Brain microvascular endothelial cell (primary cell): ENCODE measurements at regions not wholly inside any gene's neighbourhood (a gene's known extent, or its start where the extent isn't known, plus 50 kb on each side); places are given as distances from the start of the nearest gene placed in this dataset.
"Not testable (repeated sequence)": the region's sequence is repeated elsewhere in the genome, so short reads cannot be mapped to it uniquely, and the experiment has no call there.

Experiments
- DNase-seq: peaks from one replicate; pipeline ENCODE4 v3.0.0-alpha.2; 2020
- H3K27ac ChIP-seq: fragments of 250-450 bp; sonication (Bioruptor Pico); 2 replicates; pipeline ENCODE4 v1.5.1; 2020; ENCODE audit warnings: mild to moderate bottlenecking, moderate library complexity
- H3K27me3 ChIP-seq: fragments of 250-450 bp; sonication (Bioruptor Pico); replicated peaks from 2 replicates; pipeline ENCODE4 v1.5.1; 2020; ENCODE audit warnings: mild to moderate bottlenecking
- H3K36me3 ChIP-seq: fragments of 250-450 bp; sonication (Bioruptor Pico); replicated peaks from 2 replicates; pipeline ENCODE4 v1.5.1; 2020; ENCODE audit warnings: mild to moderate bottlenecking
- H3K4me3 ChIP-seq: 2 replicates; pipeline ENCODE4 v1.5.1; 2011; ENCODE audit warnings: low read depth, mild to moderate bottlenecking, control low read depth, low read length, moderate library complexity
- in situ Hi-C: cut with HindIII; loops from 2 replicates; pipeline ENCODE4 v1.10.0; 2017; ENCODE audit warnings: low sequenced_read_pairs, low pct_ligation_motif_present
- TF ChIP-seq, protein P1 (sequence below): IDR thresholded peaks from 2 replicates; pipeline ENCODE4 v1.5.1; 2011; ENCODE audit warnings: low read depth, mild to moderate bottlenecking, moderate library complexity, low read length, control low read depth, inconsistent platforms; ENCODE audit errors: missing control alignments

DNA sequence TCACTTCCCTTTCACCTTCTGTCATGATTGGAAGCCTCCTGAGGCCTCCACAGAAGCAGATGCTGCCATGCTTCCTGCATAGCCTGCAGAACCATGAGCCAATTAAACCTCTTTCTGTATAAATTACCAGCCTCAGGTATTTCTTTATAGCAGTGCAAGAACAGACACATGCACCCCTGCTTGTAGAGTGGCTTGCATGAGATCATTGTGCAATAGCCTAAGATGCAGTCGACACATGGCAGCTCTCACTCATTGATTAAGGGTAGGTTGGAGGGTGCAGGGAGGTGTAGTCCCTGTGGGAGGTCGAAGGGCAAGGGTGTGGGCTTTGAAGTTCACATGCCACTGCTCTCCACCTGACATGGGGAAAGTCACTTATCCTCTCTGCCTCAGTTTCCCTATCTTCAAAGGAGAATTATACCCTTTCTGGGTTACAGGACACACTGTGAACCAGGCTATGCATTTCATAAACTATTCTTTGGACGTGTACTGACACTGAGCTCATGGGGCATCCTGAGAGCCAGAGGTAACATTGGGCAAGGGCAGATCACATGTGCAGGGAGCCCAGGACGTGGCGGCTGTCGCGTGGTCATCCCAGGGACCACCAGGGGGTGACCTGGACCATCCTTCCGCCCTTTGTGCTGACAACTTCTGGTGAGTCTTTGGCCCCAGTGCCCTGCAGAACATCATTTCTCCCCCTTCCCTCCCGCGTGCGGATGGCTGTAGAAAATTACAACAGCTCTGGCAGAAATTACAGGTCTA lies 69.2 kb upstream of the SHANK2 start:
- no peak overlapping the region for H3K27ac ChIP-seq
- TF ChIP-seq, protein P1, sequence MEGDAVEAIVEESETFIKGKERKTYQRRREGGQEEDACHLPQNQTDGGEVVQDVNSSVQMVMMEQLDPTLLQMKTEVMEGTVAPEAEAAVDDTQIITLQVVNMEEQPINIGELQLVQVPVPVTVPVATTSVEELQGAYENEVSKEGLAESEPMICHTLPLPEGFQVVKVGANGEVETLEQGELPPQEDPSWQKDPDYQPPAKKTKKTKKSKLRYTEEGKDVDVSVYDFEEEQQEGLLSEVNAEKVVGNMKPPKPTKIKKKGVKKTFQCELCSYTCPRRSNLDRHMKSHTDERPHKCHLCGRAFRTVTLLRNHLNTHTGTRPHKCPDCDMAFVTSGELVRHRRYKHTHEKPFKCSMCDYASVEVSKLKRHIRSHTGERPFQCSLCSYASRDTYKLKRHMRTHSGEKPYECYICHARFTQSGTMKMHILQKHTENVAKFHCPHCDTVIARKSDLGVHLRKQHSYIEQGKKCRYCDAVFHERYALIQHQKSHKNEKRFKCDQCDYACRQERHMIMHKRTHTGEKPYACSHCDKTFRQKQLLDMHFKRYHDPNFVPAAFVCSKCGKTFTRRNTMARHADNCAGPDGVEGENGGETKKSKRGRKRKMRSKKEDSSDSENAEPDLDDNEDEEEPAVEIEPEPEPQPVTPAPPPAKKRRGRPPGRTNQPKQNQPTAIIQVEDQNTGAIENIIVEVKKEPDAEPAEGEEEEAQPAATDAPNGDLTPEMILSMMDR, result no peak
- no peak overlapping the region for H3K4me3 ChIP-seq
- H3K36me3 ChIP-seq, result no peaks in the 10 kb centered on the region
- no peak for DNase-seq
- H3K27me3 ChIP-seq, result no peaks in the 10 kb centered on the region
- in situ Hi-C loops, result no loop called here

DNA sequence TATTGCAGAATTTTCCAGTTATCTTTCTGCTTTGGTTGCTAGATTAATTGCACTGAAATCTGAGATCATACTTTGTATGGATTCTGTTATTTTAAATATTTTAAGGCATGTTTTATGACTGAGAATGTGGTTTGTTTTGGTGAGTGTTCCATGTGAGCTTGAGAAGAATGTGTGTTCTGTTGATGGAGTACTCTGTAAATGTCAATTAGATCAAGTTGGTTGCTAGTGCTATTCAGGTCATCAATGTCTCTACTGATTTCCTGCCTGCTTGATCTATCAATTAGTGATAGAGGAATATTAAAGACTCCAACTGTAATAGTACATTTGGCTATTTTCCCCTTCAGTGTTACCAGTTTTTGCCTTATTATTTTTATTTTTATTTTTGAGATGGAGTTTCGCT lies 64.3 kb upstream of the SHANK2 start:
- no peak for DNase-seq
- Histone ChIP-seq H3K27me3 (no peaks in the 10 kb centered on the region), H3K4me3 (no peak overlapping the region), H3K36me3 (no peaks in the 10 kb centered on the region), H3K27ac (no peak overlapping the region)
- TF ChIP-seq, protein P1, result no peak
- in situ Hi-C loops, result no loop called here

GRCh38 chr11:71312616-71313015 lies 60.2 kb upstream of the SHANK2 start:
- H3K27ac ChIP-seq, DNase-seq, H3K4me3 ChIP-seq, H3K36me3 ChIP-seq, H3K27me3 ChIP-seq, in situ Hi-C loops: not testable (repeated sequence)

GRCh38 chr11:71311928-71312510 lies 59.6 kb upstream of the SHANK2 start:
- Histone ChIP-seq H3K36me3 (no peaks in the 10 kb centered on the region), H3K4me3 (no peak overlapping the region), H3K27ac (no peak overlapping the region), H3K27me3 (no peaks in the 10 kb centered on the region)
- DNase-seq, result no peak
- in situ Hi-C loops, result no loop called here
- TF ChIP-seq, protein P1, result no peak

- H3K4me3 ChIP-seq, result no peak overlapping the region
- in situ Hi-C loops, result no loop called here
- no peak overlapping the region for H3K27ac ChIP-seq
- H3K36me3 ChIP-seq, result no peaks in the 10 kb centered on the region
- no peaks in the 10 kb centered on the region for H3K27me3 ChIP-seq
- no peak for DNase-seq
- TF ChIP-seq, protein P1, result no peak
Observed at GRCh38 chr11:71311176-71311925, 59.0 kb upstream of the SHANK2 start.

DNA sequence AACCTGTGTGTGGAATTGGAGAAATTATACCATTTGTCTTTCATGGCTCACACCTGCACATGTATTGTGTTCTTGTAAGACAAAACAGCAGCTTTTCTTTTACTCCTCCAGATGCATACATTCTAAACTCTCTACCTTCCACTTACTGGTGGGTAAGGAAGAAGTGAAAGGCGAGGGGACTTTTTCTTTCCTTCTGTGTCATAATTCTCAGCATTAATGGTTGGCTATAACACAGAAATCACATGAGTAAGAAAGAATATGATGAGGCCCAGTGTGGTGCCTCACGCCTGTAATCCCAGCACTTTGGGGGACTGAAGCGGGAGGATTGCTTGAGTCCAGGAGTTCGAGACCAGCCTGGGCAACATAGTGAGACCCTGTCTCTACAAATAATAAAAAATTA lies 57.8 kb upstream of the SHANK2 start:
- Histone ChIP-seq H3K27me3 (no peaks in the 10 kb centered on the region), H3K36me3 (no peaks in the 10 kb centered on the region), H3K27ac (no peak overlapping the region), H3K4me3 (no peak overlapping the region)
- TF ChIP-seq, protein P1, result no peak
- no peak for DNase-seq
- in situ Hi-C loops, result no loop called here
